K562 (cell line): ENCODE measurements at regions not wholly inside any gene's neighbourhood (a gene's known extent, or its start where the extent isn't known, plus 50 kb on each side); places are given as distances from the start of the nearest gene placed in this dataset.
A peak's percentile ranks its signal among the peaks of the same experiment; 100 is the strongest.

Source experiments
- ATAC-seq: fragments of 200-7000 bp; cut with Tn5 transposase; 3 replicates; pipeline ENCODE4 v1.9.1; 2020; ENCODE audit warnings: moderate library complexity
- BruUV-seq: library from RNA; stranded (reverse); fragments of 400-500 nt; replicated peaks from 2 replicates; lab custom pipeline; 2021; lab: Mats Ljungman, UMichigan
- CTCF ChIA-PET: fragments of 300-600 bp; formaldehyde crosslinking; extraction: SDS; loops from one replicate; lab custom pipeline; 2021; ENCODE audit warnings: low intra/inter-chr PET ratio; lab: Yijun Ruan, JAX
- POLR2A ChIA-PET: fragments of 300-600, 350-650 bp; sonication (Branson Sonifier 250); formaldehyde crosslinking; extraction: SDS; loops from one replicate; lab custom pipeline; 2021; ENCODE audit warnings: antibody characterized with exemption, inconsistent platforms; lab: Yijun Ruan, JAX
- DNase-seq, 4 experiments: peaks; one replicate each; pipeline versions ENCODE4 v3.0.0 to v3.0.0-alpha.2; 2011 to 2018; ENCODE audit warnings: low spot score in 3 of 4, mixed read lengths in 3 of 4; ENCODE audit errors: extremely low read depth in 1 of 4
- FAIRE-seq: peaks from 2 replicates; lab custom pipeline; 2011; peaks lifted over from hg19 to GRCh38; lab: Jason Lieb, UNC
- H2AFZ ChIP-seq: 2 replicates; pipeline ENCODE4 v1.6.0; 2011; ENCODE audit warnings: low read depth, low read length, control low read depth, inconsistent platforms
- H3K27ac ChIP-seq: fragments of 200-600 bp; 3 replicates; pipeline ENCODE4 v1.8.0; 2011; ENCODE audit warnings: low read depth, mild to moderate bottlenecking, control low read depth, inconsistent platforms, low read length, moderate library complexity, mixed read lengths; ENCODE audit errors: extremely low read depth
- H3K27me3 ChIP-seq, 2 experiments: fragments of 300-600 bp in 1 of 2; 2 replicates in 1 of 2; 3 replicates in 1 of 2; pipeline versions ENCODE4 v1.6.0 to v1.8.0; 2011; ENCODE audit warnings: inconsistent platforms in 2 of 2, low read length in 2 of 2, mild to moderate bottlenecking in 1 of 2, mixed read lengths in 1 of 2, moderate library complexity in 1 of 2; ENCODE audit not compliant: control insufficient read depth in 2 of 2, insufficient read depth in 2 of 2
- H3K36me3 ChIP-seq: fragments of 300-600 bp; 3 replicates; pipeline ENCODE4 v1.8.0; 2011; ENCODE audit warnings: mild to moderate bottlenecking, low read length, inconsistent platforms; ENCODE audit not compliant: control insufficient read depth, insufficient read depth
- H3K4me1 ChIP-seq, 2 experiments: fragments of 200-600 bp in 1 of 2; replicated peaks in 1 of 2; 2 replicates in 1 of 2; 3 replicates in 1 of 2; pipeline versions ENCODE4 v1.5.1 to v1.8.0; 2011; ENCODE audit warnings: inconsistent platforms in 2 of 2, low read length in 2 of 2, mild to moderate bottlenecking in 1 of 2, mixed read lengths in 1 of 2, moderate library complexity in 1 of 2; ENCODE audit not compliant: control insufficient read depth in 2 of 2, insufficient read depth in 2 of 2
- H3K4me2 ChIP-seq: 2 replicates; pipeline ENCODE4 v1.6.1; 2011; ENCODE audit warnings: low read length, control low read depth, inconsistent platforms, mixed read lengths; ENCODE audit not compliant: insufficient read depth
- H3K4me3 ChIP-seq: fragments of 200-600 bp; sonication (generic), shearing (Covaris generic); 2 replicates; pipeline ENCODE4 v1.5.1; 2016; ENCODE audit warnings: control low read depth, inconsistent platforms
- H3K79me2 ChIP-seq: fragments of 200-600 bp; 3 replicates; pipeline ENCODE4 v1.8.0; 2011; ENCODE audit warnings: low read length, inconsistent platforms; ENCODE audit not compliant: control insufficient read depth, insufficient read depth
- H3K9ac ChIP-seq, 2 experiments: 2 replicates each; pipeline versions ENCODE4 v1.6.0 to v1.6.1; 2011; ENCODE audit warnings: low read depth in 2 of 2, low read length in 2 of 2, control low read depth in 1 of 2, inconsistent platforms in 1 of 2, mild to moderate bottlenecking in 1 of 2, mixed read lengths in 1 of 2; ENCODE audit not compliant: insufficient read depth in 1 of 2
- H3K9me1 ChIP-seq: one replicate; pipeline ENCODE4 v1.6.0; 2011; ENCODE audit warnings: inconsistent platforms, mild to moderate bottlenecking, low read length, moderate library complexity; ENCODE audit not compliant: control insufficient read depth, insufficient read depth
- H3K9me3 ChIP-seq: replicated peaks from 2 replicates; pipeline ENCODE4 v1.5.1; 2011; ENCODE audit warnings: low read depth, low read length, inconsistent platforms; ENCODE audit not compliant: control insufficient read depth, insufficient read depth
- H4K20me1 ChIP-seq: replicated peaks from 2 replicates; pipeline ENCODE4 v1.6.1; 2011; ENCODE audit warnings: low read length, inconsistent platforms, mixed read lengths; ENCODE audit not compliant: control insufficient read depth, insufficient read depth
- CTCF ChIP-seq, 3 experiments: IDR thresholded peaks in 2 of 3; conservative IDR thresholded peaks in 1 of 3; 2 replicates each; pipeline ENCODE4 v1.5.1; 2011 to 2012; ENCODE audit warnings: low read length in 3 of 3, mild to moderate bottlenecking in 3 of 3, control low read depth in 2 of 3, improper control_type of control experiment in 1 of 3, inconsistent platforms in 1 of 3, low read depth in 1 of 3, mixed read lengths in 1 of 3, moderate library complexity in 1 of 3; ENCODE audit not compliant: insufficient read depth in 2 of 3
- ELK3 ChIP-seq: fragments of 450-650 bp; formaldehyde crosslinking; IDR thresholded peaks from 2 replicates; pipeline ENCODE4 v1.4.0; 2020; ENCODE audit warnings: mild to moderate bottlenecking
- MEIS2 ChIP-seq: fragments of 450-650 bp; IDR thresholded peaks from 2 replicates; pipeline ENCODE4 v1.6.1; 2014; ENCODE audit warnings: mild to moderate bottlenecking; ENCODE audit not compliant: partially characterized antibody
- RAD21 ChIP-seq, 2 experiments: fragments of 250-450 bp in 1 of 2; fragments of 450-650 bp in 1 of 2; sonication (Bioruptor Pico) in 1 of 2; formaldehyde crosslinking in 1 of 2; IDR thresholded peaks in 1 of 2; conservative IDR thresholded peaks in 1 of 2; 2 replicates each; pipeline versions ENCODE4 v1.4.0 to v1.8.0; 2020 to 2022; ENCODE audit warnings: mild to moderate bottlenecking in 2 of 2, moderate library complexity in 1 of 2
- ZBTB40 ChIP-seq, 2 experiments: fragments of 450-650 bp in 1 of 2; sonication (generic) in 1 of 2; formaldehyde crosslinking in 1 of 2; IDR thresholded peaks; 2 replicates each; pipeline versions ENCODE4 v1.7.1 to v1.9.0; 2016 to 2022; ENCODE audit warnings: inconsistent platforms in 1 of 2, mild to moderate bottlenecking in 1 of 2, missing genetic modification reagents in 1 of 2
- ZFPM2 ChIP-seq: fragments of 250-450 bp; sonication (Bioruptor Pico); IDR thresholded peaks from 2 replicates; pipeline ENCODE4 v1.5.1; 2022; ENCODE audit warnings: mild to moderate bottlenecking
- WGBS: fragments of 100-300 bp; shearing (Covaris generic); methylation state at CpG from one replicate; pipeline ENCODE4 v1.1.6; 2016; ENCODE audit warnings: low coverage, mixed read lengths; ENCODE audit not compliant: insufficient coverage; ENCODE audit errors: missing lambda C conversion rate; 5-methylcytosine and 5-hydroxymethylcytosine counted together
- in situ Hi-C: fragments of 300-500 bp; cut with MboI; formaldehyde crosslinking; loops from 4 replicates; pipeline ENCODE4 v1.15.0; 2018; ENCODE audit warnings: inconsistent platforms, mixed read lengths
- intact Hi-C: fragments of 100-400 bp; cut with micrococcal nuclease; formaldehyde crosslinking; loops from 2 replicates; pipeline ENCODE4 v1.14.2; 2022

- Histone ChIP-seq H3K4me2 (no peak overlapping the region), H3K27ac (no peak overlapping the region), H2AFZ (no peak overlapping the region), H3K4me3 (no peak overlapping the region), H4K20me1 (no peaks in the 10 kb centered on the region), H3K4me1 (no peaks in the 10 kb centered on the region)
- in situ Hi-C loops = no loop called here
- ATAC-seq (no peak), DNase-seq (peak; percentile 7 to 17 (median 13)), FAIRE-seq (no peak)
- ChIA-PET POLR2A (no interaction called here), CTCF (interaction anchor here (0.6 kb wide), 1 partner anchor 158 kb away, joined by 3 read pairs; no protein-coding TSS in a partner anchor)
- TF ChIP-seq CTCF (IDR thresholded peaks at IDR 0.05 in 2 of 3, conservative IDR thresholded peaks at IDR 0.05 in 1 of 3; ENCODE audit: insufficient read depth in 2 of 3, low read depth in 1 of 3, low read length in 3 of 3) (peak in 2 of 3 experiments; percentile 27 to 43; a peak in 2 of 6 replicates), ZBTB40 (IDR thresholded peaks at IDR 0.05) (no peak), ZBTB40 (CRISPR knock-in tag; IDR thresholded peaks at IDR 0.05) (no peak), RAD21 (CRISPR knock-in tag; conservative IDR thresholded peaks at IDR 0.05 in 1 of 2, IDR thresholded peaks at IDR 0.05 in 1 of 2) (peak; percentile 55 to 56), ZFPM2 (CRISPR knock-in tag) (no peak), MEIS2 (no peak), ELK3 (no peak)
- TF ChIP-seq, all 486 proteins: peak for 2
- Histone ChIP-seq H3K36me3 (no peaks in the 10 kb centered on the region), H3K9ac (no peak overlapping the region), H3K9me1 (no peaks in the 10 kb centered on the region), H3K27me3 (no peaks in the 10 kb centered on the region), H3K9me3 (no peaks in the 10 kb centered on the region; the same call in 1 of the 2 replicates), H3K79me2 (no peaks in the 10 kb centered on the region)
- BruUV-seq = no TSS peak
- WGBS = 4% methylated on average over 3 of the region's 3 CpGs
- intact Hi-C loops = no loop called here
Measured at GRCh38 chr5:45038366-45038987, 229.7 kb downstream of the MRPS30 start.
